Progenitor cell of endocrine pancreas (in vitro differentiated cells): ENCODE measurements at regions not wholly inside any gene's neighbourhood (a gene's known extent, or its start where the extent isn't known, plus 50 kb on each side); places are given as distances from the start of the nearest gene placed in this dataset.

Experiments used
- DNase-seq: peaks from one replicate; pipeline ENCODE4 v3.0.0; 2021; ENCODE audit warnings: low spot score; ENCODE audit not compliant: unreplicated experiment
- H3K27ac Mint-ChIP-seq: 2 replicates; pipeline ENCODE4 v1.8.0; 2021; ENCODE audit warnings: mild to moderate bottlenecking, moderate library complexity, mixed read lengths
- H3K27me3 Mint-ChIP-seq: 2 replicates; pipeline ENCODE4 v1.8.0; 2021; ENCODE audit warnings: mixed read lengths
- H3K36me3 Mint-ChIP-seq: 2 replicates; pipeline ENCODE4 v1.8.0; 2022; ENCODE audit warnings: mixed read lengths; ENCODE audit not compliant: insufficient read depth
- H3K4me1 Mint-ChIP-seq: 2 replicates; pipeline ENCODE4 v1.8.0; 2021; ENCODE audit warnings: low read depth, mixed read lengths
- H3K4me3 Mint-ChIP-seq: 2 replicates; pipeline ENCODE4 v1.8.0; 2021; ENCODE audit warnings: low read depth, mild to moderate bottlenecking, moderate library complexity, mixed read lengths
- H3K9me3 Mint-ChIP-seq: 2 replicates; pipeline ENCODE4 v1.8.0; 2021; ENCODE audit warnings: low read depth, mixed read lengths
- TF ChIP-seq, protein P1 (sequence below): fragments of 200-600 bp; sonication (generic); IDR thresholded peaks from one replicate; pipeline ENCODE4 v1.5.0; 2021; ENCODE audit warnings: antibody characterized with exemption, mild to moderate bottlenecking; ENCODE audit not compliant: unreplicated experiment

GRCh38 chr2:14928056-14928455 lies 295.5 kb downstream of the LRATD1 start:
- TF ChIP-seq, protein P1, sequence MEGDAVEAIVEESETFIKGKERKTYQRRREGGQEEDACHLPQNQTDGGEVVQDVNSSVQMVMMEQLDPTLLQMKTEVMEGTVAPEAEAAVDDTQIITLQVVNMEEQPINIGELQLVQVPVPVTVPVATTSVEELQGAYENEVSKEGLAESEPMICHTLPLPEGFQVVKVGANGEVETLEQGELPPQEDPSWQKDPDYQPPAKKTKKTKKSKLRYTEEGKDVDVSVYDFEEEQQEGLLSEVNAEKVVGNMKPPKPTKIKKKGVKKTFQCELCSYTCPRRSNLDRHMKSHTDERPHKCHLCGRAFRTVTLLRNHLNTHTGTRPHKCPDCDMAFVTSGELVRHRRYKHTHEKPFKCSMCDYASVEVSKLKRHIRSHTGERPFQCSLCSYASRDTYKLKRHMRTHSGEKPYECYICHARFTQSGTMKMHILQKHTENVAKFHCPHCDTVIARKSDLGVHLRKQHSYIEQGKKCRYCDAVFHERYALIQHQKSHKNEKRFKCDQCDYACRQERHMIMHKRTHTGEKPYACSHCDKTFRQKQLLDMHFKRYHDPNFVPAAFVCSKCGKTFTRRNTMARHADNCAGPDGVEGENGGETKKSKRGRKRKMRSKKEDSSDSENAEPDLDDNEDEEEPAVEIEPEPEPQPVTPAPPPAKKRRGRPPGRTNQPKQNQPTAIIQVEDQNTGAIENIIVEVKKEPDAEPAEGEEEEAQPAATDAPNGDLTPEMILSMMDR, result no peak
- H3K4me1 Mint-ChIP-seq, result peaks cover 40% of the 10 kb centered on the region
- H3K4me3 Mint-ChIP-seq, result no peak overlapping the region
- DNase-seq, result no peak
- H3K27me3 Mint-ChIP-seq, result no peaks in the 10 kb centered on the region
- H3K27ac Mint-ChIP-seq, result no peak overlapping the region
- H3K36me3 Mint-ChIP-seq, result peaks cover 7% of the 10 kb centered on the region
- peaks cover 18% of the 10 kb centered on the region for H3K9me3 Mint-ChIP-seq

DNA sequence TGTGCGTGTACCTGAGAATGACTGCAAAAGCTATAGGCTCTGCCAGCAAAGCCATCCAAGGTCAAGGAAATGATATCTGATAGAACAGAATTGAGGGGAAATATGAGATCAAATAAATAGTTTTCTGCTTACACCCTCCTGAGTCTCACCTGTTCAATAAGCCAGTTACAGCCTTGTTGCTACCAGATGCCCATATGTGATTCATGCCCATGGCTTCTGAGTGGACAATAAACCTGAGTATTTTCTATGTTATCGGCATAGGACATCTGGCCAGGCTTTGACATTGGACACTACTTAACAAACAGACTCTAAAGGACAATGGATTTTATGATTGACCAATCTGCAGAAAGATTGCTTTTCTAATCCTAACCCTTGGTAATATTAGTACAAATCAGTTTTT lies 297.9 kb downstream of the LRATD1 start:
- no peak for DNase-seq
- peaks cover 9% of the 10 kb centered on the region for H3K36me3 Mint-ChIP-seq
- no peaks in the 10 kb centered on the region for H3K27me3 Mint-ChIP-seq
- peak overlapping the region; percentile 92 for H3K27ac Mint-ChIP-seq
- TF ChIP-seq, protein P1, result no peak
- peaks cover 14% of the 10 kb centered on the region for H3K9me3 Mint-ChIP-seq
- peaks cover 58% of the 10 kb centered on the region for H3K4me1 Mint-ChIP-seq
- H3K4me3 Mint-ChIP-seq, result no peak overlapping the region

- H3K9me3 Mint-ChIP-seq, result peaks cover 23% of the 10 kb centered on the region
- no peaks in the 10 kb centered on the region for H3K27me3 Mint-ChIP-seq
- peaks cover 14% of the 10 kb centered on the region for H3K36me3 Mint-ChIP-seq
- H3K4me1 Mint-ChIP-seq, result peaks cover 58% of the 10 kb centered on the region
- no peak overlapping the region for H3K4me3 Mint-ChIP-seq
- peak overlapping the region; percentile 92 for H3K27ac Mint-ChIP-seq
- TF ChIP-seq, protein P1, result no peak
- no peak for DNase-seq
These were observed 299.8 kb downstream of the LRATD1 start for GRCh38 chr2:14932285-14932684.

- H3K36me3 Mint-ChIP-seq, result peaks cover 16% of the 10 kb centered on the region
- H3K4me1 Mint-ChIP-seq, result peaks cover 52% of the 10 kb centered on the region
- TF ChIP-seq, protein P1, result no peak
- peaks cover 24% of the 10 kb centered on the region for H3K9me3 Mint-ChIP-seq
- no peaks in the 10 kb centered on the region for H3K27me3 Mint-ChIP-seq
- H3K27ac Mint-ChIP-seq, result peak overlapping the region; percentile 92
- no peak overlapping the region for H3K4me3 Mint-ChIP-seq
- no peak for DNase-seq
These were observed 301.2 kb downstream of the LRATD1 start for GRCh38 chr2:14933753-14934152.

GRCh38 chr2:14936426-14936825 lies 303.9 kb downstream of the LRATD1 start:
- Mint-ChIP-seq H3K4me3 (no peak overlapping the region), H3K27me3 (no peaks in the 10 kb centered on the region), H3K36me3 (peaks cover 19% of the 10 kb centered on the region), H3K27ac (no peak overlapping the region), H3K4me1 (peaks cover 34% of the 10 kb centered on the region), H3K9me3 (peaks cover 27% of the 10 kb centered on the region)
- DNase-seq, result no peak
- TF ChIP-seq, protein P1, result no peak
